ENCODE measurements at regions not wholly inside any gene's neighbourhood (a gene's known extent, or its start where the extent isn't known, plus 50 kb on each side); places are given as distances from the start of the nearest gene placed in this dataset.

GRCh38 chr16:51719376-51719775 lies 568.3 kb upstream of the SALL1 start:
- Mint-ChIP-seq H3K36me3 (ENCODE audit: low read depth) (no peaks in the 10 kb centered on the region), H3K4me3 (ENCODE audit: unreplicated experiment) (no peak overlapping the region), H3K27me3 (ENCODE audit: low read depth) (peaks cover 4% of the 10 kb centered on the region), H3K27ac (ENCODE audit: unreplicated experiment) (no peak overlapping the region), H3K9me3 (ENCODE audit: low read depth) (no peaks in the 10 kb centered on the region), H3K4me1 (ENCODE audit: low read depth) (no peaks in the 10 kb centered on the region)
- no peak for TF ChIP-seq CTCF (IDR thresholded peaks at IDR 0.05)
- no peak for DNase-seq (ENCODE audit: low spot score)

- Mint-ChIP-seq H3K27ac (ENCODE audit: unreplicated experiment) (no peak overlapping the region), H3K36me3 (ENCODE audit: low read depth) (no peaks in the 10 kb centered on the region), H3K9me3 (ENCODE audit: low read depth) (peaks cover 4% of the 10 kb centered on the region), H3K4me1 (ENCODE audit: low read depth) (no peaks in the 10 kb centered on the region), H3K27me3 (ENCODE audit: low read depth) (no peaks in the 10 kb centered on the region), H3K4me3 (ENCODE audit: unreplicated experiment) (no peak overlapping the region)
- DNase-seq (ENCODE audit: low spot score), result no peak
- TF ChIP-seq CTCF (IDR thresholded peaks at IDR 0.05), result no peak
These were observed 565.1 kb upstream of the SALL1 start for GRCh38 chr16:51716195-51716594.

- Mint-ChIP-seq H3K27me3 (ENCODE audit: low read depth) (no peaks in the 10 kb centered on the region), H3K9me3 (ENCODE audit: low read depth) (peaks cover 4% of the 10 kb centered on the region), H3K36me3 (ENCODE audit: low read depth) (no peaks in the 10 kb centered on the region), H3K27ac (ENCODE audit: unreplicated experiment) (no peak overlapping the region), H3K4me3 (ENCODE audit: unreplicated experiment) (no peak overlapping the region), H3K4me1 (ENCODE audit: low read depth) (no peaks in the 10 kb centered on the region)
- TF ChIP-seq CTCF (IDR thresholded peaks at IDR 0.05), result no peak
- DNase-seq (ENCODE audit: low spot score), result no peak
These were observed 562.4 kb upstream of the SALL1 start for GRCh38 chr16:51713502-51713901.

- no peak overlapping the region for H3K4me3 Mint-ChIP-seq (ENCODE audit: unreplicated experiment)
- no peak for TF ChIP-seq CTCF (IDR thresholded peaks at IDR 0.05)
- H3K36me3 Mint-ChIP-seq (ENCODE audit: low read depth), result no peaks in the 10 kb centered on the region
- no peaks in the 10 kb centered on the region for H3K4me1 Mint-ChIP-seq (ENCODE audit: low read depth)
- peaks cover 14% of the 10 kb centered on the region for H3K9me3 Mint-ChIP-seq (ENCODE audit: low read depth)
- H3K27me3 Mint-ChIP-seq (ENCODE audit: low read depth), result no peaks in the 10 kb centered on the region
- H3K27ac Mint-ChIP-seq (ENCODE audit: unreplicated experiment), result no peak overlapping the region
- DNase-seq (ENCODE audit: low spot score), result no peak
These were observed 560.0 kb upstream of the SALL1 start for GRCh38 chr16:51710905-51711563.

GRCh38 chr16:51710186-51710585 lies 559.1 kb upstream of the SALL1 start:
- no peak for DNase-seq (ENCODE audit: low spot score)
- H3K27me3 Mint-ChIP-seq (ENCODE audit: low read depth), result no peaks in the 10 kb centered on the region
- H3K27ac Mint-ChIP-seq (ENCODE audit: unreplicated experiment), result no peak overlapping the region

More at GRCh38 chr16:51710186-51710585, 559.1 kb upstream of the SALL1 start:
- no peaks in the 10 kb centered on the region for H3K4me1 Mint-ChIP-seq (ENCODE audit: low read depth)
- no peaks in the 10 kb centered on the region for H3K36me3 Mint-ChIP-seq (ENCODE audit: low read depth)
- TF ChIP-seq CTCF (IDR thresholded peaks at IDR 0.05), result no peak
- no peak overlapping the region for H3K4me3 Mint-ChIP-seq (ENCODE audit: unreplicated experiment)
- peaks cover 20% of the 10 kb centered on the region for H3K9me3 Mint-ChIP-seq (ENCODE audit: low read depth)

Data from chondrocyte (in vitro differentiated cells).